SK-N-SH (cell line): ENCODE measurements at regions not wholly inside any gene's neighbourhood (a gene's known extent, or its start where the extent isn't known, plus 50 kb on each side); places are given as distances from the start of the nearest gene placed in this dataset.

Experiments
- CTCF ChIP-seq: fragments of 200-600 bp; sonication (generic); IDR thresholded peaks from 2 replicates; pipeline ENCODE4 v1.6.1; 2017; ENCODE audit warnings: antibody characterized with exemption, mild to moderate bottlenecking, moderate library complexity
- FOSL2 ChIP-seq: IDR thresholded peaks from 2 replicates; pipeline ENCODE4 v1.4.0; 2012; ENCODE audit warnings: low read depth, mild to moderate bottlenecking, moderate library complexity, borderline replicate concordance
- NFIC ChIP-seq: IDR thresholded peaks from 2 replicates; pipeline ENCODE4 v1.4.0; 2012; ENCODE audit warnings: borderline replicate concordance
- RCOR1 ChIP-seq: fragments of 150-350 bp; IDR thresholded peaks from 2 replicates; pipeline ENCODE4 v1.6.1; 2017; ENCODE audit warnings: antibody characterized with exemption, low read length
- TAF1 ChIP-seq: IDR thresholded peaks from 2 replicates; pipeline ENCODE4 v1.6.1; 2012; ENCODE audit warnings: low read depth, mild to moderate bottlenecking, low read length, moderate library complexity, borderline replicate concordance
- TEAD4 ChIP-seq: IDR thresholded peaks from 2 replicates; pipeline ENCODE4 v1.4.0; 2012; ENCODE audit warnings: mild to moderate bottlenecking, borderline replicate concordance; ENCODE audit not compliant: insufficient read depth
- USF1 ChIP-seq: IDR thresholded peaks from 2 replicates; pipeline ENCODE4 v1.4.0; 2012; ENCODE audit warnings: low read depth, borderline replicate concordance

DNA sequence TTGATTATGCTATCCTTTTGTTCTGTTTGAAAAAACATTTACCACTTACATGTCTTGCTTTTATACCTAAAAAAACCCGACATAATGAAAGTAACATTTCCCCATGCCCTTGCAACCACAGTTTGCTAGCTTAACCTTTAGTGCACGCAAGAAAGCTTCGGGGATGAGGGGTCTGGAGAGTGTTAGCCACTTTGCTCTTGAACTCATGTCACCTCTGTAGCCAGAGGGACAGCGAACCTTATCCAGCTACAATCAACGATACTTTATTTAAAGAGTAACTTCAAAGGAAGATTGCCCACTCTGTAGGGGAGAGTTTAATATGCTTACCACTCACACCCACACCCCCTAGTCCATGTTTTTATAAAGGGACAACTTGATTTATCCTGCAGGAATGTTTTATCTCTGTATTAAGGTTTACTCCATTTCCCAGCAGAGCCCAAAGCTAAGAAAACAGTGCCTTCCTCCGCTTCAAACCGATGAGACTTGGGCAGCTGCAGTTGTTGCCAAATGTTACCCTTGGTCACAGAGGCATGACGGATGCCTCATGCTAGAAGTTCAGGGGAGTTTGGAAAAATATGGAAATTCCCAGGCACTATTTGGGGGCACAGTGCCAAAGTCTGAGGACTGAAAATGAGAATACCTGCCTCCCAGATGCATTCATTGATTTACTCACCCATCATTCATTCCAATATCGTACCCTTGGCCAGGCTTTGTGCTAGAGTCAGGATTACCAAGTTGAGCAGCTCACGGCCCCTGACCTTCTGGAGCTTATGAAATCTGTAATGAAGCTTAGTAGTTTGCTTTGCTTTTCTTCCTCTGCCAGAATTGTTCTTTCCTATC lies 61.4 kb upstream of the VCAM1 start:
- no peak for TF ChIP-seq CTCF
- TF ChIP-seq TAF1, result no peak
- TF ChIP-seq TEAD4, result no peak
- TF ChIP-seq NFIC, result no peak
- no peak for TF ChIP-seq RCOR1
- no peak for TF ChIP-seq FOSL2
- no peak for TF ChIP-seq USF1
